ENCODE measurements at regions not wholly inside any gene's neighbourhood (a gene's known extent, or its start where the extent isn't known, plus 50 kb on each side); places are given as distances from the start of the nearest gene placed in this dataset.

- TF ChIP-seq TAF1 (conservative IDR thresholded peaks at IDR 0.05), result no peak
- no peak for TF ChIP-seq CTCF (IDR thresholded peaks at IDR 0.05; ENCODE audit: low read depth, low read length, missing input control)
- TF ChIP-seq RAD21 (IDR thresholded peaks at IDR 0.05), result no peak
- TF ChIP-seq FOXA1 (IDR thresholded peaks at IDR 0.05), result no peak
- no peak for TF ChIP-seq REST (IDR thresholded peaks at IDR 0.05)
- TF ChIP-seq MAX (IDR thresholded peaks at IDR 0.05), result no peak
- no peak for TF ChIP-seq YY1 (IDR thresholded peaks at IDR 0.05)
- TF ChIP-seq GABPA (IDR thresholded peaks at IDR 0.05 in 1 of 2, conservative IDR thresholded peaks at IDR 0.05 in 1 of 2), result no peak
- TF ChIP-seq ATF3 (IDR thresholded peaks at IDR 0.05), result no peak
- TF ChIP-seq RXRA (IDR thresholded peaks at IDR 0.05), result no peak
- TF ChIP-seq SP1 (IDR thresholded peaks at IDR 0.05), result no peak
These were observed 81.5 kb upstream of the FN1 start for GRCh38 chr2:215517391-215517790.

Measured in liver (tissue), 3 donors.